Neural progenitor cell (in vitro differentiated cells): ENCODE measurements at regions not wholly inside any gene's neighbourhood (a gene's known extent, or its start where the extent isn't known, plus 50 kb on each side); places are given as distances from the start of the nearest gene placed in this dataset.

Source experiments
- EZH2 ChIP-seq: fragments of 200-600 bp; sonication (generic); IDR thresholded peaks from 2 replicates; pipeline ENCODE4 v1.6.1; 2017; ENCODE audit warnings: antibody characterized with exemption, mild to moderate bottlenecking, moderate library complexity
- TF ChIP-seq, protein P1 (sequence below): fragments of 200-600 bp; sonication (generic); IDR thresholded peaks from 2 replicates; pipeline ENCODE4 v1.5.1; 2017; ENCODE audit warnings: antibody characterized with exemption, mild to moderate bottlenecking

DNA sequence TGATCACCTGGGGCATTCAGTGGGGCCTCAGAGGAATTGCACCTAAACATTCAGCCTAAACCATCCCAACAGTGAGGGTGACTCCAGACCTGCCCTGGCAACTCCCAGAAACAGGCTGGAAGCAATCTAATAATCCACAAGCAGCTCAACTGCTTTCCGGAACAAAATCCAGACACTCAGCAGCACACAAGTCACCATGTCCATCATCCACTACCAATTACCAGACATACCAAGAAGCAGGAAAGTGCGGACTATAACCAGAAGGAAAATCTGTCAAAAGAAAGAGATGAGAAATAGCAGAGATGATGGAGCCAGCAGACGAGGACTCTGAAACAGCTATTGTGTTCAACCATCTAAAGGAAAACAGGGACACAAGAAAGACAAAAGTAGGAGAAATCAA, 342.6 kb upstream of the ZMIZ1 start:
- TF ChIP-seq, protein P1, sequence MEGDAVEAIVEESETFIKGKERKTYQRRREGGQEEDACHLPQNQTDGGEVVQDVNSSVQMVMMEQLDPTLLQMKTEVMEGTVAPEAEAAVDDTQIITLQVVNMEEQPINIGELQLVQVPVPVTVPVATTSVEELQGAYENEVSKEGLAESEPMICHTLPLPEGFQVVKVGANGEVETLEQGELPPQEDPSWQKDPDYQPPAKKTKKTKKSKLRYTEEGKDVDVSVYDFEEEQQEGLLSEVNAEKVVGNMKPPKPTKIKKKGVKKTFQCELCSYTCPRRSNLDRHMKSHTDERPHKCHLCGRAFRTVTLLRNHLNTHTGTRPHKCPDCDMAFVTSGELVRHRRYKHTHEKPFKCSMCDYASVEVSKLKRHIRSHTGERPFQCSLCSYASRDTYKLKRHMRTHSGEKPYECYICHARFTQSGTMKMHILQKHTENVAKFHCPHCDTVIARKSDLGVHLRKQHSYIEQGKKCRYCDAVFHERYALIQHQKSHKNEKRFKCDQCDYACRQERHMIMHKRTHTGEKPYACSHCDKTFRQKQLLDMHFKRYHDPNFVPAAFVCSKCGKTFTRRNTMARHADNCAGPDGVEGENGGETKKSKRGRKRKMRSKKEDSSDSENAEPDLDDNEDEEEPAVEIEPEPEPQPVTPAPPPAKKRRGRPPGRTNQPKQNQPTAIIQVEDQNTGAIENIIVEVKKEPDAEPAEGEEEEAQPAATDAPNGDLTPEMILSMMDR = no peak
- TF ChIP-seq EZH2 = no peak
